ENCODE measurements at regions not wholly inside any gene's neighbourhood (a gene's known extent, or its start where the extent isn't known, plus 50 kb on each side); places are given as distances from the start of the nearest gene placed in this dataset.

GRCh38 chr14:98791661-98792060, 480.3 kb downstream of the BCL11B start:
- in situ Hi-C loops (cut with MboI; ENCODE audit: low sequenced_read_pairs) = no loop called here

GRCh38 chr14:98792171-98792570, 479.8 kb downstream of the BCL11B start:
- in situ Hi-C loops (cut with MboI; ENCODE audit: low sequenced_read_pairs) = no loop called here

GRCh38 chr14:98798099-98798498, 473.9 kb downstream of the BCL11B start:
- in situ Hi-C loops (cut with MboI; ENCODE audit: low sequenced_read_pairs) = no loop called here

GRCh38 chr14:98799891-98800290, 472.1 kb downstream of the BCL11B start:
- in situ Hi-C loops (cut with MboI; ENCODE audit: low sequenced_read_pairs) = no loop called here

- in situ Hi-C loops (cut with MboI; ENCODE audit: low sequenced_read_pairs) = no loop called here
These were observed 470.0 kb downstream of the BCL11B start for GRCh38 chr14:98802044-98802443.

- in situ Hi-C loops (cut with MboI; ENCODE audit: low sequenced_read_pairs) = no loop called here
These were observed 468.8 kb downstream of the BCL11B start for GRCh38 chr14:98803196-98803595.

GRCh38 chr14:98808494-98809407, 463.2 kb downstream of the BCL11B start:
- in situ Hi-C loops (cut with MboI; ENCODE audit: low sequenced_read_pairs) = no loop called here

GRCh38 chr14:98816195-98816594, 455.8 kb downstream of the BCL11B start:
- in situ Hi-C loops (cut with MboI; ENCODE audit: low sequenced_read_pairs) = no loop called here

GRCh38 chr14:98816720-98817119, 455.3 kb downstream of the BCL11B start:
- in situ Hi-C loops (cut with MboI; ENCODE audit: low sequenced_read_pairs) = no loop called here

- in situ Hi-C loops (cut with MboI; ENCODE audit: low sequenced_read_pairs) = no loop called here
These were observed 452.7 kb downstream of the BCL11B start for GRCh38 chr14:98819132-98819866.

- in situ Hi-C loops (cut with MboI; ENCODE audit: low sequenced_read_pairs) = no loop called here
These were observed 452.2 kb downstream of the BCL11B start for GRCh38 chr14:98819867-98820206.

- in situ Hi-C loops (cut with MboI; ENCODE audit: low sequenced_read_pairs) = no loop called here
These were observed 449.1 kb downstream of the BCL11B start for GRCh38 chr14:98822917-98823316.

- in situ Hi-C loops (cut with MboI; ENCODE audit: low sequenced_read_pairs) = no loop called here
These were observed 445.4 kb downstream of the BCL11B start for GRCh38 chr14:98826618-98827017.

GRCh38 chr14:98834119-98834518, 437.9 kb downstream of the BCL11B start:
- in situ Hi-C loops (cut with MboI; ENCODE audit: low sequenced_read_pairs) = no loop called here

- in situ Hi-C loops (cut with MboI; ENCODE audit: low sequenced_read_pairs) = no loop called here
These were observed 436.8 kb downstream of the BCL11B start for GRCh38 chr14:98835051-98835824.

GRCh38 chr14:98835825-98836100, 436.2 kb downstream of the BCL11B start:
- in situ Hi-C loops (cut with MboI; ENCODE audit: low sequenced_read_pairs) = no loop called here

GRCh38 chr14:98840091-98840490, 431.9 kb downstream of the BCL11B start:
- in situ Hi-C loops (cut with MboI; ENCODE audit: low sequenced_read_pairs) = no loop called here

- in situ Hi-C loops (cut with MboI; ENCODE audit: low sequenced_read_pairs) = no loop called here
These were observed 431.5 kb downstream of the BCL11B start for GRCh38 chr14:98840511-98840910.

- in situ Hi-C loops (cut with MboI; ENCODE audit: low sequenced_read_pairs) = no loop called here
These were observed 427.5 kb downstream of the BCL11B start for GRCh38 chr14:98844456-98844855.

- in situ Hi-C loops (cut with MboI; ENCODE audit: low sequenced_read_pairs) = no loop called here
These were observed 424.2 kb downstream of the BCL11B start for GRCh38 chr14:98847521-98848468.

Measured in HL-60/S4 (cell line).